Endothelial cell of umbilical vein (primary cell): ENCODE measurements at regions not wholly inside any gene's neighbourhood (a gene's known extent, or its start where the extent isn't known, plus 50 kb on each side); places are given as distances from the start of the nearest gene placed in this dataset.

Source experiments
- BruUV-seq: library from RNA; stranded (reverse); fragments of 400-500 nt; replicated peaks from 2 replicates; lab custom pipeline; 2021; lab: Mats Ljungman, UMichigan
- CTCF ChIA-PET: fragments of 300-600, 350-600 bp; sonication (Branson Sonifier 250); formaldehyde crosslinking; loops from one replicate; lab custom pipeline; 2021; ENCODE audit warnings: antibody characterized with exemption, inconsistent platforms; lab: Charles Lee
- POLR2A ChIA-PET: fragments of 300-600, 350-600 bp; sonication (Branson Sonifier 250); formaldehyde crosslinking; loops from one replicate; lab custom pipeline; 2021; ENCODE audit warnings: antibody characterized with exemption, inconsistent platforms; lab: Charles Lee
- DNase-seq: peaks from one replicate; pipeline ENCODE4 v3.0.0-alpha.2; 2011; ENCODE audit warnings: low read depth, low spot score
- FAIRE-seq: peaks from 2 replicates; lab custom pipeline; 2011; peaks lifted over from hg19 to GRCh38; lab: Jason Lieb, UNC
- H2AFZ ChIP-seq: 2 replicates; pipeline ENCODE4 v1.6.0; 2012; ENCODE audit warnings: low read depth, low read length, control low read depth, inconsistent platforms
- H3K27ac ChIP-seq: 2 replicates; pipeline ENCODE4 v1.5.1; 2011; ENCODE audit warnings: low read depth, mild to moderate bottlenecking, control low read depth, low read length, moderate library complexity; ENCODE audit not compliant: insufficient read depth
- H3K27me3 ChIP-seq, 2 experiments: 2 replicates each; pipeline versions ENCODE4 v1.6.0 to v1.6.1; 2011; ENCODE audit warnings: low read length in 2 of 2, mixed read lengths in 1 of 2; ENCODE audit not compliant: control insufficient read depth in 2 of 2, insufficient read depth in 2 of 2
- H3K36me3 ChIP-seq, 2 experiments: 2 replicates in 1 of 2; 3 replicates in 1 of 2; pipeline ENCODE4 v1.5.1; 2011; ENCODE audit warnings: low read length in 2 of 2, mild to moderate bottlenecking in 1 of 2, moderate library complexity in 1 of 2; ENCODE audit not compliant: control insufficient read depth in 2 of 2, insufficient read depth in 2 of 2; ENCODE audit errors: extremely low read depth in 1 of 2
- H3K4me1 ChIP-seq: 3 replicates; pipeline ENCODE4 v1.5.1; 2011; ENCODE audit warnings: mild to moderate bottlenecking, low read length; ENCODE audit not compliant: control insufficient read depth, insufficient read depth; ENCODE audit errors: extremely low read depth
- H3K4me2 ChIP-seq: 2 replicates; pipeline ENCODE4 v1.6.1; 2011; ENCODE audit warnings: low read length, control low read depth, mixed read lengths; ENCODE audit not compliant: insufficient read depth
- H3K4me3 ChIP-seq, 3 experiments: fragments of 200-600 bp in 1 of 3; sonication (generic), shearing (Covaris generic) in 1 of 3; replicated peaks in 1 of 3; 2 replicates each; pipeline ENCODE4 v1.5.1; 2011 to 2016; ENCODE audit warnings: control low read depth in 3 of 3, low read length in 3 of 3, mild to moderate bottlenecking in 2 of 3, inconsistent platforms in 1 of 3, low read depth in 1 of 3, moderate library complexity in 1 of 3; ENCODE audit not compliant: insufficient read depth in 1 of 3
- H3K79me2 ChIP-seq: 2 replicates; pipeline ENCODE4 v1.6.0; 2012; ENCODE audit warnings: low read length, inconsistent platforms; ENCODE audit not compliant: control insufficient read depth, insufficient read depth
- H3K9ac ChIP-seq: replicated peaks from 2 replicates; pipeline ENCODE3; 2011; ENCODE audit warnings: low read length, control low read depth; ENCODE audit not compliant: insufficient read depth; ENCODE audit errors: extremely low read depth
- H3K9me1 ChIP-seq: replicated peaks from 3 replicates; pipeline ENCODE4 v1.6.0; 2011; ENCODE audit warnings: mild to moderate bottlenecking, low read length; ENCODE audit not compliant: control insufficient read depth, insufficient read depth; ENCODE audit errors: extremely low read depth
- H3K9me3 ChIP-seq: replicated peaks from 2 replicates; pipeline ENCODE4 v1.5.1; 2012; ENCODE audit warnings: low read length, inconsistent platforms; ENCODE audit not compliant: control insufficient read depth, insufficient read depth
- H4K20me1 ChIP-seq: replicated peaks from 2 replicates; pipeline ENCODE3; 2011; ENCODE audit warnings: mild to moderate bottlenecking, low read length; ENCODE audit not compliant: control insufficient read depth, insufficient read depth; ENCODE audit errors: extremely low read depth
- EZH2 ChIP-seq: IDR thresholded peaks from 2 replicates; pipeline ENCODE4 v1.6.1; 2012; ENCODE audit warnings: borderline replicate concordance, low read depth, mild to moderate bottlenecking, moderate library complexity, low read length, inconsistent platforms; ENCODE audit not compliant: severe bottlenecking
- FOS ChIP-seq: IDR thresholded peaks from 2 replicates; pipeline ENCODE4 v1.6.1; 2011; ENCODE audit warnings: mild to moderate bottlenecking, low read length, moderate library complexity, borderline replicate concordance; ENCODE audit not compliant: insufficient read depth
- GATA2 ChIP-seq: IDR thresholded peaks from 2 replicates; pipeline ENCODE4 v1.7.0; 2011; ENCODE audit warnings: low read depth, mild to moderate bottlenecking, moderate library complexity, mixed read lengths, low read length; ENCODE audit not compliant: insufficient read length, insufficient read depth
- POLR2A ChIP-seq: IDR thresholded peaks from 2 replicates; pipeline ENCODE4 v1.6.1; 2012; ENCODE audit warnings: low read depth, mild to moderate bottlenecking, control low read depth, low read length
- POLR2AphosphoS5 ChIP-seq: IDR thresholded peaks from 2 replicates; pipeline ENCODE4 v1.6.1; 2012; ENCODE audit warnings: low read depth, mild to moderate bottlenecking, control low read depth, low read length, moderate library complexity; ENCODE audit not compliant: insufficient read depth
- dilution Hi-C: fragments of 300-500 bp; cut with MboI; formaldehyde crosslinking; loops from one replicate; pipeline ENCODE4 v1.15.0; 2019; ENCODE audit warnings: low sequenced_read_pairs; ENCODE audit not compliant: extremely low pct_ligation_motif_present
- intact Hi-C: fragments of 100-400 bp; cut with micrococcal nuclease; formaldehyde crosslinking; loops from one replicate; pipeline ENCODE4 v1.10.0; 2022
- TF ChIP-seq, protein P1 (sequence below): IDR thresholded peaks from 2 replicates; pipeline ENCODE4 v1.6.1; 2011; ENCODE audit not compliant: insufficient read depth, insufficient read length
- TF ChIP-seq, protein P2 (sequence below), 2 donors: IDR thresholded peaks; 1 replicate in 1 of 2; 2 replicates in 1 of 2; pipeline ENCODE4 v1.5.1; 2011; ENCODE audit warnings: low read length in 2 of 2, mild to moderate bottlenecking in 2 of 2, moderate library complexity in 2 of 2, control low read depth in 1 of 2, inconsistent platforms in 1 of 2, low read depth in 1 of 2; ENCODE audit not compliant: insufficient read depth in 1 of 2; ENCODE audit errors: extremely low read depth in 1 of 2

DNA sequence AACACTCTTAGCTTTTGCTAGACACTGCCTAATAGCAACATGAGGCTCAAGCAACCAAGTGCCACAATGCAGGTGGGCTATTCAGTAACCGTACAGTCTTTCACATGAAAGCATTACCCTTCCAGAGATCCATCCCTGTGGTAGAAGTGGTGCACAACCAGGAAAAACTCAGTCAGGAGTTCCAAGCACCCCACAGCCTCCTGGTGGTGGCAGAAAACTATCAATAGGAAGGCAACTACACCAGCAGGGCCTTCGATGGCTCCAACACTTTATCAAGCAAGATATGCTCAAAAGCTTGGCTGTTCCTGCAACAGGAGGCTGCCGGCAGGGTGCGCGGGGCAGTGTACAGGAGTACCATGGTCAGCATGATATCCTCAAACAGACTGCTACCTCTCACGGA is 176.1 kb upstream of the DLGAP1 start:
- H3K4me3 ChIP-seq: no peak overlapping the region
- dilution Hi-C loops: no loop called here
- H3K9me3 ChIP-seq: peaks cover 7% of the 10 kb centered on the region
- no peaks in the 10 kb centered on the region for H3K79me2 ChIP-seq
- no peaks in the 10 kb centered on the region for H3K27me3 ChIP-seq
- no peak for DNase-seq
- H3K27ac ChIP-seq: no peak overlapping the region
- H3K4me2 ChIP-seq: no peak overlapping the region
- H4K20me1 ChIP-seq: no peaks in the 10 kb centered on the region
- no peaks in the 10 kb centered on the region for H3K4me1 ChIP-seq
- H3K9me1 ChIP-seq: no peaks in the 10 kb centered on the region
- H3K9ac ChIP-seq: no peak overlapping the region
- H3K36me3 ChIP-seq: no peaks in the 10 kb centered on the region
- CTCF ChIA-PET: no interaction called here
- no peak for FAIRE-seq
- TF ChIP-seq GATA2 (no peak), FOS (no peak), POLR2A (no peak), POLR2AphosphoS5 (no peak), EZH2 (no peak)
- TF ChIP-seq, protein P1, sequence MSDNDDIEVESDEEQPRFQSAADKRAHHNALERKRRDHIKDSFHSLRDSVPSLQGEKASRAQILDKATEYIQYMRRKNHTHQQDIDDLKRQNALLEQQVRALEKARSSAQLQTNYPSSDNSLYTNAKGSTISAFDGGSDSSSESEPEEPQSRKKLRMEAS: no peak
- TF ChIP-seq, protein P2, sequence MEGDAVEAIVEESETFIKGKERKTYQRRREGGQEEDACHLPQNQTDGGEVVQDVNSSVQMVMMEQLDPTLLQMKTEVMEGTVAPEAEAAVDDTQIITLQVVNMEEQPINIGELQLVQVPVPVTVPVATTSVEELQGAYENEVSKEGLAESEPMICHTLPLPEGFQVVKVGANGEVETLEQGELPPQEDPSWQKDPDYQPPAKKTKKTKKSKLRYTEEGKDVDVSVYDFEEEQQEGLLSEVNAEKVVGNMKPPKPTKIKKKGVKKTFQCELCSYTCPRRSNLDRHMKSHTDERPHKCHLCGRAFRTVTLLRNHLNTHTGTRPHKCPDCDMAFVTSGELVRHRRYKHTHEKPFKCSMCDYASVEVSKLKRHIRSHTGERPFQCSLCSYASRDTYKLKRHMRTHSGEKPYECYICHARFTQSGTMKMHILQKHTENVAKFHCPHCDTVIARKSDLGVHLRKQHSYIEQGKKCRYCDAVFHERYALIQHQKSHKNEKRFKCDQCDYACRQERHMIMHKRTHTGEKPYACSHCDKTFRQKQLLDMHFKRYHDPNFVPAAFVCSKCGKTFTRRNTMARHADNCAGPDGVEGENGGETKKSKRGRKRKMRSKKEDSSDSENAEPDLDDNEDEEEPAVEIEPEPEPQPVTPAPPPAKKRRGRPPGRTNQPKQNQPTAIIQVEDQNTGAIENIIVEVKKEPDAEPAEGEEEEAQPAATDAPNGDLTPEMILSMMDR (IDR thresholded peaks at IDR 0.05; ENCODE audit: extremely low read depth in 1 of 2, insufficient read depth in 1 of 2, low read depth in 1 of 2, low read length in 2 of 2): no peak
- BruUV-seq: no TSS peak
- no peak overlapping the region for H2AFZ ChIP-seq
- intact Hi-C loops: no loop called here
- POLR2A ChIA-PET: no interaction called here
